HS-5 (cell line): ENCODE measurements at regions not wholly inside any gene's neighbourhood (a gene's known extent, or its start where the extent isn't known, plus 50 kb on each side); places are given as distances from the start of the nearest gene placed in this dataset.
A peak's percentile ranks its signal among the peaks of the same experiment; 100 is the strongest.

Experiments
- DNase-seq: peaks from one replicate; pipeline ENCODE4 v3.0.0-alpha.2; 2012; ENCODE audit warnings: low read depth

DNA sequence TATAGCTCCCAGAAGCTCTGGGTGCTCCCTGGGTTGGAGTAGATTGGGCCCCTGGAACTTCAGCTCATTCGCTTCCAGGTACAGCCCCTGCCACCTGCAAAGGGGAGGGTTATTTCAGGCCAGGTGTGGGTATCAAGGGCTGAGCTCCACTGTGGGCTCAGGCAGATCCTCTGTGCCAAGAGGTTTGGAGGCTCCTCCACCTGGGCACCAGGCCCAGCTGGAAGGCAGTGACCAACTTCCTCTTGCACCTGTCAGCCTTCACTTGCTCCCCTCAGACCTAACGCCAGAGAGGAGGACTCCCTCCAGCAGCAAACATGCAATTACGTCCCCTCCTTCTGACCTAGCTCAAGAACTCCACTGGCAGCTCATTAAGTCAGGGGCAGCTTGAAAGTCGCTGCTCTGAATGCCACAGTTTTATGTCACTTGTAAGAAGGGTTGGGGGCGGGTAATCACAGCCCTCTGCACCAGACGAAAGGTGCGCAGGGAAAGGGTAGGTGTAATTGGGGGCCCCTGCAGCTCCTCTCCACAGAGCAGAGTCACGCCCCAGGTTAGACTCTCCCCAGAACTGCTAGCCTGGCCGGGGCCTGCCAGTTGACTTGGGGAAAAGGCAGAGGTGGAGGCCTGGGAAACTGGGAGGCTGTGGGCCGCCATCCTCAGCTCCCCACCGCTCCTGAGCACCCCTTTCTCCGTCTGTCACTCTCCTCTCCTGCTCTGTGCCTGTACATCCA, 125.0 kb upstream of the TMPRSS2 start:
- DNase-seq = no peak

DNA sequence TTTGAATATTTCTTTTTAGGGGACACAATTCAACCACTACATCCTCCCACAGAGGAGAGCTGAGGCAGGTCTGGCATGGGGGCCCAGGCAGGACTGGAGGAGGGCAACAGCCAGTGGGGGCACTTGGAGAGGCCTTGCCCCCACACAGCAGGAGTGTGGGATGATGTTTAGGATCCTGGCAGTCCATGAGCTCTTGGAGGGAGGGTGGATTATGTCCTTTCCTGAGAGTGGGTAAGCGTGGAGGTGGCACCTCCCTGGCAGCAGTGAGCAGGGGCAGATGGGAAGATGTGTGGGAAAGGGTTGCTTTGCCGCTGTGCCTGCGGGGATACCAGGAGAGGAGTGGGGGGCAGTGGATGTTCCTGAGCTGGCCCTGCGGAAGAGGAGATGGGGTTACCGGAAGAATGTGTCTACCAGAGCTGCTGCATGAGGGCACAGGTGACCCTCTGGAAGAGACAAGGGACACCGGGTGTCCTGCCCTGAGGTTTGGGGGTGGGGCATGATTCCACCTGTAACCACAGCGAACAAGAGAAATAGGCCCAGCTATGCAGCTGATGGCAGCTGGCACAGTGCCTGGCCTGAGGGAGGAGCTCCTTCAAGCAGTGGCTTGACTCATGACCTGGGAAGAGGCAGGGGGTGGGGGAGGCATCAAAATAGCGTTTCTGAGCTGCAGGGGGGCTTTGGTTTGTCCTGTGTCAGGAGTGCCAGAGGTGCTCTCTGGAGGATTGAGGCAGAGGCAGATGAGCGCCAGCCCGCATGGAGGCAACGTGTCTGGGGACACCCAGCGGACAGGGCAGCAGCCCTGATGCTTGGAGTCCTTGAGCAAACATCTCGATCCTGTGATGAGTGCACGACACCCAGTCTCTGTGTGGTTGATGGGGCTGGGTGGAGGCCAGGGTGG, 123.9 kb upstream of the TMPRSS2 start:
- no peak for DNase-seq

DNA sequence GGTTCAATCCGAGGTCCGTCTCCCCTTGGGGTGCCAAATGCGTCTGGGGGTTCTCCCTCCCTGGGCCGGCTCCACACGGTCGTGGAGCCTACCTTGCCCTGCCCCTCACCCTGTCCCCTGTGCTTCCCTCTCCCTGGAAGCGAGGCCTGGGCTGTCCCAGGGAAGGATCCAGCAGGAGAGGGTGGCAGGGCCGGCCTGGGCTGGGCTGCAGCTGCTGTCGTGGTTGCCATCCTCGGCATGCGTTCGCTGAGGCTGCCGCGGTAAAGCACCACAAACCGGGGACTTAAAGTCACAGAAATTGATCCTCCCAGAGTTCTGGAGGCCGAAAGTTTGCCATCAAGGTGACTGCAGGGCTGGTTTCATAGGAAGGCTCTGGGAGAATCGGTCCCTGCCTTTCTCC, 123.0 kb upstream of the TMPRSS2 start:
- DNase-seq = no peak

DNA sequence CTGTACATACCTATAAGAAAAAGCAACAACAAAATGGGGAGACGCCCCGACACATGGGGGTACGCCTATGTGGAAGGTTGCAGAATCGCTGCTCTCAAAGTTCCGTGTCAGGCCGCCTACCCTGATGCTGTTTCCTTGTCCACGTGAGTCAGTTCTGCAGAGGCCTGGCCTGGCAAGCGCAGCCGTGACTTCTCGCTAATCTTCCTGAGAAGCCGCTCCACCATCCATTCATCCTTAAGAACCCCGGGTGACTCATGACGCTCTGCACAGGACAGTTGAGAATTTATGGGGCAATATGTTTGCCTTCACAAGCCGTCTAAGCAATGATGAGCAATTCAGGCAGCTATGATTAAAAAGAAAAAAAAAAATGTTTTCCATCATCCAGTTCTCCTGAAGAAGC, 122.3 kb upstream of the TMPRSS2 start:
- DNase-seq = peak; percentile 98

DNA sequence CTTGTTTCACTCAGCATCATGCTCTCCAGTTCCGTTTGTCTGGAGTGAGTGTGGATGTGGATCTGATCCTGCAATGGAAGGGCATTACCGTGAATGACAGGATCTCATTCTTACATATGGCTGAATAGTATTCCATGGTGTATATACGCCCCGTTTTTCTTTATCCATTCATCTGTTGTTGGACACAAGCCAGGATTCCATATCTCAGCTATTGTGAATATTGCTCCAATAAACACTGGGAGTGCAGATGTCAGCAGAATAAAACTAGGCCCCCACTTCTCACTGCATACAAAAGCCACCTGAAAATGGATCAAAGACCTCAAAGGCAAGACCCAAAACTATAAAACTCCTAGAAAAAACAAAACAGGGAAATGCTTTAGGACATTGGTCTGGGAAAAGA, 120.3 kb upstream of the TMPRSS2 start:
- DNase-seq = no peak

DNA sequence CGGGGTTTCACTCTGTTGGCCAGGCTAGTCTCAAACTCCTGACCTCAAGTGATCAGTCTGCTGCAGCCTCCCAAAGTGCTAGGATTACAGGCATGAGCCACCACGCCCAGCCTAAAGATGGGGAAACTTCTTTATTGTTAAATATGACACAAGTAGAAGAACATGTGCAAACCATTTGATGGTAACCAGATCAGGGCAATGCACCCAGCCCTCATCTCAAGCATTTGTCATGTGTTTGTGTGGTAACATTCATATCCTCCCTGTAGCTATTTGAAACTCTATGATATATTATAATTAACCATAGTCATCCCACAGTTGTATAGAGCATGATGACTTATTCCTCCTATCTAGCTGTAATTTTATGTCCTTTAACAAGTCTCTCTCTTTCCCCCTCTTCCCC, 119.5 kb upstream of the TMPRSS2 start:
- peak; percentile 52 for DNase-seq

DNA sequence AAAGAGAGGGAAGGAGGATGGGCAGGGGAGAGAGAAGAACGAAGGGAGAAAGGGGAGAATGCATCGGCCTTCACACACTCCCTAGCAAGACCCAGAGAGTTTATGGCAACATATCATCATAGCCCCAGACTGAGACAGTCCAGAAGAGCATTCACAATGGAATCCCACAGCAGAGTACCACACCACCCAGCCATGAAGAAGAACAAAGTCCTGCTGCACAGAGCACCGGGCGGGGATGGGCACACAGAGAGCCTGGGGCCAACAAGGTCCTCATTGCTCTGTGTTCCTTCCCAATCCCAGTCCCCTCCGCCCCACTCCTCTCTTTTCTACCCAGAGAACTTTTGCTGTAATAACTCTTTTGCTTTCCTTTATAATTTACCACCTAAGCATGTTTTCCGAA, 118.1 kb upstream of the TMPRSS2 start:
- DNase-seq = no peak

DNA sequence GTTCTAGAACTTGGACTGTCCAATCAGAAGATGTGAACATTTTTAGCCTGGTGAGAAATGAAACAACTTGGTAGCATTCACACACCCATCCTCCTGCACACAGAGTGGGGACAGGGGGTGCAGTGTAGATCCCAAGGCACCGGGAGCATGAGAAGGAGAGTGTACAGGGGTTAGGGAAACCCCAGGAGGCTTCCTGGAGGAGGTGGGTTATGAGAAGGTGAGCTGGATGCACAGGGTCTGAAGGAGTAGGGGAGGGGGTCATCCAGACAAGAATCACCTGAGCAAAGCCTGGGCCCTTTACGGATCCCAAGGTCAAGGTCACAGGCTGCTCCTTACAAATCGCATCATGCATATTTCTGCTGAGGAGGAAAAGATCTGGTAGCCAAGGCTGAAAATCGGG, 117.5 kb upstream of the TMPRSS2 start:
- no peak for DNase-seq

DNA sequence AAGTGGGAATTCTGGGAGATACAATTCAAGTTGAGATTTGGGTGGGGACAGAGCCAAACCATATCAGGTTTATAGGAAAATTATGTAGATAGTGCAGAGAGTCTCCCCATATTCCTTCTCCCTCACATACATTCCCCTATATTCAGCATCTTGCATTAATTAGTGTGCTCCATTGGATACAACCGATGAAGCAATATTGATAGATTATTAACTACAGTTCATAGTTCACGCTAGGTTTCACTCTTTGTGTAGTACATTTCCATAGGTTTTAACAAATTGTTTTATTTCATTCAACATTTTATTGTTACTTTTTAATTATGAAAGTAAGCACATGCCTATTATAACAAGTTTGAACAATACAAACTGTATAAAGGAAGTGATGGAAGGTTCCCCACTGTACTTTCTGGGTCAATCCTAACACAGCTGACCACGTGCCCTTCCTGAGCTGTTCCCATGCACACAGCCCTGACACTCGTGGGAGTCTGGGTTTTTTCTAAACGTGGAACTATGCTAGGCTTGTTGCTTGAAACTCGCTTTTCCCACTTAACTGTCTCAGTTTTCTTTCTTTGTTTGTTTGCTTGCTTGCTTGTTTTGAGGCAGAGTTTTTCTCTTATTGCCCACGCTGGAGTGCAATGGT, 116.8 kb upstream of the TMPRSS2 start:
- DNase-seq = no peak

DNA sequence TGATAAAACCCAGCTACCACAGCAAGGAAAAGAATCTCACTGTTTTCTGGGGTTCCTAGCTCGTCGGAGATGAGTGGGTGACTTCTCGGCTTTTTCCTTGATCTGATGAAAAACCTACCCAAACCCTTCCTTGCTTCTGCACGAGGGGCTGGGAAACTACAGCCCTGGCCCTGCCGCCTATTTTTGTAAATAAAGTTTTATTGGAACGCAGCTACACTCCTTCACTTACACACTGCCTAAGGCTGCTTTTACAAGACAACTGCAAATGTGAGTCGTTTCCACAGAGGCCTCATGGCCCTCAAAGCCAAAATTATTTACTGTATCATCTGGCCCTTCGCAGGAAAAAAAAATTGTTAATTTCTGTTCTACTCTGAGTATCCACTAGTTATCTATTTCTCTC, 116.0 kb upstream of the TMPRSS2 start:
- no peak for DNase-seq

DNA sequence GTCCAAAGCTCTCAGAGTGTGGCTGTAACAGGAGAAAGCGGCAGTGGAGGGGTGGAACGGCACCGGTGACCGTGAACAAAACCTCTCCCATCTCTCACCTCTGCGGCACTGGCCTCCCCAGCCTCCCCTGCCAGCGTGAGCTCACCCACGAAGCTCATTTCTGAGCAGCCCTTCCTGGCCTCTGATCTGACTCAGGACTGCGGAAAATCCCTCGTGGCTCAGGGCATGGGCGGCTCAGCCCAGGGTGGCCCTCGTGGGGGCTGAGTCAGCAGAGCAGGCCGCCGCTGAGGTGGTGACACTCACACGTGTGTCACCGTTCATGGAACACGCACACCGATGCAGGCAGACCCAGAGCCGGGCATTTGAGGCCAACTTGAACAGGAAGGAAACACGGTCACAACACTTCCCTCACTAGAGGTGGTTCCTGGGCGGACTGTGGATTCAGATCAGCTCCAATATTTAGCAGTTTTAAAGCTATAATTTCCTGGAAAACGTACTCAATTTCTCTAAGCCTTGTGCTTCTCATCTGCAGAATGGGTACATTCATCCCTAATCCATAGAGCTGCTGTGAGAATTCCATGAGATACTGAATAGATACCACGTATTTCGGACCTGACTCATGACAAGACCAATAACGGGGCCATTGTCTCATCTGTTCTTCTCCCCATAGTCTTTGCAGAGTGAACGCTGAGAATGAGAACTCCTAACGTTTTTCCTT, 115.0 kb upstream of the TMPRSS2 start:
- no peak for DNase-seq

DNA sequence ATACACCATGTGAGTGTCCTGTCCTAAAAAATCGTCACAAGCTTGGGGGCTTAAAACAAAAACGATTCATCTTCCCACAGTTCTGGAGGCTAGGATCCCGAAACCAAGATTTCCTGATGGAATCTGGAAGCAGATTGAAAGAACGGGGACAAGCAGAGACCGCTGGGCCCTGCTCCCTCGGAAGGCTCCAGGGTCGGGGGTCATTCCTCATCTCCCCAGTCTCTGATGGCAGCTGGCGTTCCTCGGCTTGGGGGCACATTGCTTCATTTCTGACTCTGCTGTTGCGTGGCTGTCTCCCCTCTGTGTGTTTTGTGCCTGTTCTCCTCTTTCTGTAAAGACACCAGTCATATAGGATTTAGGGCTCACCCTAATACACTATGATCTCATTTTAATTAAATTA, 114.2 kb upstream of the TMPRSS2 start:
- DNase-seq = no peak

DNA sequence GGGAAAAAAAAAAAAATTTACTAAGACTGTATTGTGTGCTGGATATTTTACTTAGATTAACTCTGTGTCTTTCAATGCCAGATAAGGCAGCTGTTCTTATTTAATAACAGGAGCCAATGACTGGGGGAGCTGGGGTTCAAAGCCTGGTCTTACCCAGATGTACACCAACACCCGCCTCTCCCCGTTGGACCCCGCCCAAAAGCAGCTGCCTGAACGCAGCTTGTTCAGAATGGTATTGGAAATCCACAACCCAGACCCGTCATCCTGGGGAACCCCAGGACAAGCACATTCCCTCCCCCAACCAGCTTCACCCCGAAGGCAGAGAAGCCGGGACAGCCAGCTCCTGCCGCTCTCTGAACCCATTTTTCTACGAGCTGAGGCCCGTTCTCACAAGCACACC, 113.6 kb upstream of the TMPRSS2 start:
- DNase-seq = no peak

DNA sequence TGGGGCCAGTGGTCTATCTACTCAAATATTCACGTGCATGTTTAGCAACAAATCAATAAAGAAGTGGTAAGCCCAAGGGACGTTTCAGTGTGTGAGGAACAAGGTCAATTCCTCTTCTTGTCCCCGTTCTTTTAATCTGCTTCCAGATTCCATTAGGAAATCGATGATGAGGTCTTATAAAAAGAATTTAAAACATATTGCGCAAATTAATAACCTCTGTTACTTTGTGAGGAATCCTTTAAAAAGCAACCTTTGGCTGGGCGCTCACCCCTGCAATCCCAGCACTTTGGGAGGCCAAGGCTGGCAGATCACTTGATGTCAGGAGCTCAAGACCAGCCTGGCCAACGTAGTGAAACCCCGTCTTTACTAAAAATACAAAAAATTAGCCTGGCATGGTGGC, 113.0 kb upstream of the TMPRSS2 start:
- DNase-seq = no peak

DNA sequence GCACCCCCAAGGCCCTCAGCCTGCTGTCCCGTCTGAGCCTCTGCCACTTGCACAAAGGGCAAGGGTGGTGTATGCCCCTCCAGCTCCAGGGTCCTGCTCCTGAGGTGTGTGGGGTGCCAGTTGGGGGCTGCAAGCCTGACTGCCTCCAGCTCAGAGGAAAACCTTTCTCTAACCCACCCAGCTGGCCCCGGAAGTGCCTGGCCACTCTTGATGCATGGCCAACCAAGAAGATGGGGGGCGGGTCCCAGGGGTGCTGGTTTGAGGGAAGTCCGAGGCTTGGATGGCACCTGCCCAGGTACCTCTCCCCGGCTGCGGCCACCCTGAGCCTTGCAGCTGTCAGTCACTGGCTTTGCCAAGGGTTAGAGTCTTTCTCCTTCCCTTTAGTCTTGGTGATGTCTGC, 112.6 kb upstream of the TMPRSS2 start:
- no peak for DNase-seq

DNA sequence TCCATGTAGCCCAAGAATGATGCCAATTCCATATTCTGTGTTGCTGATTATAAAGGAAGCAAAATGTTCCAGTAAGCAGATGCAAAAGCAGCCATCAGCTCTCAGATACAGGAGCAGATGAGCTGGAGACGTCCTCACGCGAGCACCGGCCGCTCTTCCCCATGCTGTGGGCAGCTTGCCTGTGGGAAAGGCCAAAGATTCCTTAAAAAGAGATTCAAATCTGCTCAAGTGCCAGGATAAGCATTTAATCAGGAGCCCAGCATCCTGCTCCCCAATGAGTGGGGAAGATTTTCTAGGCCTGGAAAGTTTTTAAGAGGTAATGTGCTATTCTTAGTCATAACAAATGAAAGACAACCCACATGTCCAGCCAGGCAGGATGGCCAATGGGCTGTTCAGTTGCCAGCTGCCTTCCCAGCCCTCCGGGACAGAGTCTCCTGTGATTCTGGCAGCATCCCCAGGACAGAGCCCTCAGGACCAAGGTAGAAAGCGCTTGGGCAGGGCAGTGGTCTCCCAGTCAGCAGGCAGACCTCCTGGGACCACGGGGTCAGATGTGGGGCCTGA, 108.2 kb upstream of the TMPRSS2 start:
- DNase-seq = no peak

DNA sequence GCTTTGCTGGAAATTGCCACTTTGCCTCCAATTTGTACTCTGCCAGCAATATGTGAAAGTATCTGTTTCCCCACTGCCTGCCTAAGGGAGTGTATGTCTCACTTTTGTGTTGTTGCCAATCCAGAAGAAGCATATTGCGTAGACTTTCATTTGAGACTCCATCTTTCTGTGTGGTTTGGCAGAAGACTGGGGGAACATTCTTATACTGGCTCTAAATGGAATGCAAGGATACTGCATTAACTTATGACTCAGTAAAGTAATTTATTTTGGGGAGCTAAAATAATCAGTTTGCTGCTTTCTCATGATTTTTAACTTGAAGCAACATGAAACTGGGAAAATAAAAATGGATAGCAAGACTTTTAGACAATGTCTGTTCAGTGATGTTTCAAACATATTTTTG, 107.7 kb upstream of the TMPRSS2 start:
- DNase-seq = peak; percentile 80

DNA sequence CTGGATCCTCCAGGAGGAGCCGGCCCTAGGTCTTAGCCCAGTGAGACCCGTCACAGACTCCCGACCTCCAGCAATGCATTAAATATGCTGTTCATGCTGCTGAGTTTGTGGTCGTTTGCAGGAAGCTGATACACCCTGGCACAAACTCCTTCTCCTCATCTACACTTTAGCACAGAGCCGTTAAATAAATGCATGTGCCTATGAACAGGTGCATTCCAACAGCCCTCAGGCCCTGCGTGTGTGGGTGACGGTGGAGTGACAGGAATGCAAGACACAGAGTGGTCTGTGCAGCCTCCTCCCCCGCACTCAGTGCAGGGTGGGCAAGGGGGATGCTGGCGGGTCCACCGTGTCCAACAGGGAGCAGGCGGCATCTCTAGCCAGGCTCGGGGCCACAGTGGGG, 106.6 kb upstream of the TMPRSS2 start:
- no peak for DNase-seq

DNA sequence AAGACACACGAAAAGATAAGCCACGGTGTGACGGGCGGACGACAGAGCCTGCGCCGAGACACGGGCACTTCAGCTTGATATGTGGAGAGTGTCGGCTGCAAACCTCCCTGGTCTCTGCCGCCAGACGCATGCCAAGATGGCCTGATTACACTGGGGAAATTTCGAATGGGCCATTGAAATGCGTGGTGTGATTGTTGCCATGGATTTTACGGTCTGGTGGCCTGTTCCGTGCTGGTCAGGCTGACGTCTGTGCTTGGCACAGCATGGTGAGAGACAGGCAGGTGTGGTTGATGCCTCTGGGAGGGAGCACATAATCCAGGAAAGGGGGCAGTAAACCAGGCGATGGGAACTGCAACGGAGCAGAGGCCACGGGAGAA, 105.6 kb upstream of the TMPRSS2 start:
- no peak for DNase-seq

DNA sequence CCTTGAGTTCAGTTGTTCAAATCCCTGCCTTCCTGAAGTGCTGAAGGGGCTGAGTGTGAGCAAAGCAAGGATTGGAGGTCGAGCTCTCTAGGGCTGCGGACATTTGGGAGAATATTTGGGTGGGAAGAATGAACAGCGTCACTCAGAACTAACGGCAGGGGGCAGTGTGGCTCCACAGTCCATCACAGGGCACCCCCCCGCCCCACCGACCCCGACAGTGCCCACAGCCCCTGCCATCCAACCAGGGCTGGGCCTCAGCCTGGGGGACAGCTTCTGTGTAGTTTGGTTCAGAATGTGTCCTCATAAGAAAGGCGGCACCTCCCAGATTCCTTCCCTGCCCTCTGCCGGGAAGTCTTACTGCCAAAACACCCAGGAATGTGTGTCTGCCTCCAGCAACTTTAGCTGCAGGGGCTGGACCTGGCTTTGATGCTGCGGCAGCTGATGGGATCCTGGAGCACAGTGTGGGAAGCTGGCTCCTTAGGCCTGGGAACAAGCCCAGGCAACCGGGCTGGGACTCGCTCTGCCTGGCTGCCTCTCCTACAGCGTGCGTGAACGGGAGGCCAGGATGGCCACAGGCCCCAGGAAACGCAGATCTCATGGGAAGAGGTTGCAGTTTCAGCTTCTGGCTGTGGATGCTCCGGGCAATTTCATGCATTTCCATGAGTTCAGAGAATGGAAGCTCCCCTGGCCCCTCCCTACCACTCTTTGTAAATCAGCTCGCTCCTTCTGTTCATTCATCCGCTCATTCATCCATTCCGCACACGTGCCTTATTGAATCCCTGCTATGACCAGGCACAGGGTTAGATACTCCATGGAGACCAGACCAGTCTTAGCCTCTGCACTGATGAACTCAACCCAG, 104.9 kb upstream of the TMPRSS2 start:
- DNase-seq = no peak

DNA sequence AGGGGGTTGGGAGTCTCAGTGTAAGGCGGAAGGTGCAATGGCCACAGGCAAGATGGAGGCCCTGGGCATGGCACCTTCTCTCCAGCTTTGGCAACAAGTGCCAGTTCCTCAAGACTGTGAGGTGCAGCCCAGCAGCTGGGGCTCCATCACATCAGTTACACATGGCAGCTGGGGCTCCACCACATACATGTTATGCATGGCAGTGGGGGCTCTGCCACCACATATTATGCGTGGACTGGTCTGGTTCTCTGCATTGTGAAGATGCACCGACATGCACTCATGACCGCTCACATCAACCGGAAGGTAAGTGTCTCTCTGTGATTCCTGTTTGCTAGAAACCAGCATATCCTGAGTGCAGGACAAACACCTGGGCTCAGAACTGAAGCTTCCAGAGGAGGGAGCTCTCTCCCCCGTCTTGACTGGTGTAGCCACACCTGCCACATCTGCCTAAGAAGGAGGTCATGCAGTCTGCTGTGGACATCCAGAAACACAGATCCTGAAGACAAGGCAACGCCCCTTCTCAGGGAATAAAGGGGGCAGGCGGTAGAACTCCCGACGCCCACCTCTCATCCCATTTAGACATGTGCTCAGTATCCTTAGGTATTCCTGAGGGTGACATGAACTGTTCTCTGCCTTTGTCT, 104.1 kb upstream of the TMPRSS2 start:
- no peak for DNase-seq
